OCI-LY7 (cell line): ENCODE measurements at regions not wholly inside any gene's neighbourhood (a gene's known extent, or its start where the extent isn't known, plus 50 kb on each side); places are given as distances from the start of the nearest gene placed in this dataset.

Experiments
- CTCF ChIP-seq: fragments of 200-600 bp; sonication (generic); conservative IDR thresholded peaks from 2 replicates; pipeline ENCODE4 v1.5.1; 2014; ENCODE audit warnings: mild to moderate bottlenecking, antibody characterized with exemption, low read length, moderate library complexity, mixed read lengths
- EZH2phosphoT487 ChIP-seq: fragments of 200-600 bp; sonication (generic); IDR thresholded peaks from 2 replicates; pipeline ENCODE4 v1.6.1; 2018; ENCODE audit warnings: low read depth, borderline replicate concordance, mild to moderate bottlenecking, mixed run types, antibody characterized with exemption, low read length, moderate library complexity, mixed read lengths

- no peak for TF ChIP-seq CTCF
- no peak for TF ChIP-seq EZH2phosphoT487
These were observed 59.0 kb downstream of the IRF2BP2 start for GRCh38 chr1:234551032-234551378.
